Cardiac muscle cell (in vitro differentiated cells and primary cell): ENCODE measurements at regions not wholly inside any gene's neighbourhood (a gene's known extent, or its start where the extent isn't known, plus 50 kb on each side); places are given as distances from the start of the nearest gene placed in this dataset.

Experiments
- DNase-seq, 2 donors: peaks; one replicate each; pipeline versions ENCODE4 v3.0.0 to v3.0.0-alpha.2; 2010 to 2017; ENCODE audit warnings: low read depth in 1 of 2, low spot score in 1 of 2
- H3K27ac ChIP-seq: fragments of 200-600 bp; sonication (generic); 2 replicates; pipeline ENCODE4 v1.5.1; 2016
- H3K27me3 ChIP-seq: fragments of 200-600 bp; sonication (generic); 2 replicates; pipeline ENCODE4 v1.6.0; 2016; ENCODE audit warnings: control low read depth
- H3K36me3 ChIP-seq: fragments of 200-600 bp; sonication (generic); 2 replicates; pipeline ENCODE4 v1.5.1; 2016; ENCODE audit warnings: control low read depth
- H3K4me1 ChIP-seq: fragments of 200-600 bp; sonication (generic); 2 replicates; pipeline ENCODE4 v1.8.1; 2017; ENCODE audit warnings: low read depth, mild to moderate bottlenecking, mixed run types
- H3K4me3 ChIP-seq: fragments of 200-600 bp; sonication (generic); 2 replicates; pipeline ENCODE4 v1.5.1; 2016; ENCODE audit warnings: mild to moderate bottlenecking
- H3K9me3 ChIP-seq: fragments of 200-600 bp; sonication (generic); 2 replicates; pipeline ENCODE4 v1.5.1; 2017; ENCODE audit warnings: low read depth, mild to moderate bottlenecking, control low read depth
- CTCF ChIP-seq: IDR thresholded peaks from 2 replicates; pipeline ENCODE4 v1.5.1; 2012; ENCODE audit warnings: low read depth, mild to moderate bottlenecking, low read length

GRCh38 chr10:118495499-118495898 lies 99.9 kb downstream of the PRLHR start:
- no peak overlapping the region for H3K4me3 ChIP-seq
- no peak overlapping the region for H3K27ac ChIP-seq
- H3K27me3 ChIP-seq = no peaks in the 10 kb centered on the region
- DNase-seq = no peak
- no peaks in the 10 kb centered on the region for H3K36me3 ChIP-seq
- no peaks in the 10 kb centered on the region for H3K9me3 ChIP-seq
- no peaks in the 10 kb centered on the region for H3K4me1 ChIP-seq
- TF ChIP-seq CTCF = no peak

GRCh38 chr10:118491055-118491454 lies 104.4 kb downstream of the PRLHR start:
- no peaks in the 10 kb centered on the region for H3K9me3 ChIP-seq
- H3K4me3 ChIP-seq = no peak overlapping the region
- H3K27ac ChIP-seq = no peak overlapping the region
- H3K4me1 ChIP-seq = no peaks in the 10 kb centered on the region
- TF ChIP-seq CTCF = no peak
- H3K36me3 ChIP-seq = no peaks in the 10 kb centered on the region
- DNase-seq = no peak
- no peaks in the 10 kb centered on the region for H3K27me3 ChIP-seq

- TF ChIP-seq CTCF = no peak
- no peaks in the 10 kb centered on the region for H3K27me3 ChIP-seq
- no peak overlapping the region for H3K27ac ChIP-seq
- no peaks in the 10 kb centered on the region for H3K4me1 ChIP-seq
- DNase-seq = no peak
- no peaks in the 10 kb centered on the region for H3K36me3 ChIP-seq
- no peaks in the 10 kb centered on the region for H3K9me3 ChIP-seq
- H3K4me3 ChIP-seq = no peak overlapping the region
These were observed 106.5 kb downstream of the PRLHR start for GRCh38 chr10:118488710-118489497.

- Histone ChIP-seq H3K36me3 (no peaks in the 10 kb centered on the region), H3K9me3 (no peaks in the 10 kb centered on the region), H3K27ac (no peak overlapping the region), H3K27me3 (no peaks in the 10 kb centered on the region), H3K4me3 (no peak overlapping the region), H3K4me1 (no peaks in the 10 kb centered on the region)
- TF ChIP-seq CTCF = no peak
- no peak for DNase-seq
These were observed 109.8 kb downstream of the PRLHR start for GRCh38 chr10:118485641-118486040.

GRCh38 chr10:118484152-118484871 lies 111.1 kb downstream of the PRLHR start:
- H3K27me3 ChIP-seq = no peaks in the 10 kb centered on the region
- TF ChIP-seq CTCF = no peak
- no peak overlapping the region for H3K4me3 ChIP-seq
- no peak overlapping the region for H3K27ac ChIP-seq
- DNase-seq = no peak
- H3K9me3 ChIP-seq = no peaks in the 10 kb centered on the region
- H3K4me1 ChIP-seq = no peaks in the 10 kb centered on the region
- H3K36me3 ChIP-seq = no peaks in the 10 kb centered on the region
